H4 (cell line): ENCODE measurements at regions not wholly inside any gene's neighbourhood (a gene's known extent, or its start where the extent isn't known, plus 50 kb on each side); places are given as distances from the start of the nearest gene placed in this dataset.

Experiments used
- DNase-seq: peaks from one replicate; pipeline ENCODE4 v3.0.0-alpha.2; 2015; ENCODE audit warnings: low spot score

DNA sequence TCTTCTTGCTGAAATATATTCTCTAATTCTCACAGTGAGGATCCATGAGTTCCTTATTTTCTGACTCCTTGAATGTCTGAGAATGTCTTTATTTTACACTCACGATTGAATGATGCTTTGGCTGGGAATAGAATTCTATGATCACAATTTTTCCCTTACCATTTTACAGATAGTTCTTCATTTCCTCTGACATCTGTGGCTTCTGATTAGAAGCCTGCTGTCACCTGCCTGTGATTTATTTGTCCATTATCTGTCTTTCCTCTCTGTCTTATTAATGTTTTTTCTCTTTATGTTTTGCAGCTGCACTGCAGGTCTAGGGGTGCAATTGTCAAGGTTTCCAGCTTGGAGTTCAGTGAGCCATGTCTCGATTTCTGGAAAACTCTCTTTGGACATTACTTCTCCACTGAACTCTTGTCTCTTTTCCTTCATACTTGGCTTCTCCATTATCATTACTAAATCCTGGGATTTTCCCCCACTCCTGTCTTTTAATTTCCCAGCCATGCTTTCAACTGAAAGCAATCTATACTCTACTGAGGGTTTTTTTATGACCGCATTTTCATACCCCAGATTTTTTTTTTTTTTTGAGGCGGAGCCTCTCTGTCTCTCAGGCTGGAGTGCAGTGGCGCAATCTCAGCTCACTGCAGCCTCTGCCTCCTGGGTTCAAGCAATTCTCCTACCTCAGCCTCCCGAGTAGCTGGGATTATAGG is 85.8 kb upstream of the PRNP start:
- DNase-seq: no peak

- DNase-seq: no peak
These were observed 89.0 kb upstream of the PRNP start for GRCh38 chr20:4597215-4597614.

DNA sequence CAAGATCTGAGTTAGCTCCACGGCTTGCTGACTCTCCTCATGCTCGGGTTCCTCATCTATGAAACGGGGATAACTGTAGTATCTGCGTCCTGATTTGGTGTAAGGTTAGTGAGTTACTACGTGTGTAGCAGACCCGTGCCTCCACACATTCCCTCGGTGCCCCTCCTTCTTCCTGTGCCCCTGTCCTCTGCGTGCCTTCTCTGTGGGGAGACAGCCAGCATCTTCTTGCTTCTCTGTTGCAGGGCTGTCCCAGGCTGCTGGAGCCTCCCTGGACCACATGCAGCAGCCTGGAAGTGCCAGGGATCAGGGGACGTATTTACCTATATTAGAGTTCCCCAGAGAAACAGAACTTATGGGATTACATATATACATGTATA is 93.1 kb upstream of the PRNP start:
- no peak for DNase-seq

DNA sequence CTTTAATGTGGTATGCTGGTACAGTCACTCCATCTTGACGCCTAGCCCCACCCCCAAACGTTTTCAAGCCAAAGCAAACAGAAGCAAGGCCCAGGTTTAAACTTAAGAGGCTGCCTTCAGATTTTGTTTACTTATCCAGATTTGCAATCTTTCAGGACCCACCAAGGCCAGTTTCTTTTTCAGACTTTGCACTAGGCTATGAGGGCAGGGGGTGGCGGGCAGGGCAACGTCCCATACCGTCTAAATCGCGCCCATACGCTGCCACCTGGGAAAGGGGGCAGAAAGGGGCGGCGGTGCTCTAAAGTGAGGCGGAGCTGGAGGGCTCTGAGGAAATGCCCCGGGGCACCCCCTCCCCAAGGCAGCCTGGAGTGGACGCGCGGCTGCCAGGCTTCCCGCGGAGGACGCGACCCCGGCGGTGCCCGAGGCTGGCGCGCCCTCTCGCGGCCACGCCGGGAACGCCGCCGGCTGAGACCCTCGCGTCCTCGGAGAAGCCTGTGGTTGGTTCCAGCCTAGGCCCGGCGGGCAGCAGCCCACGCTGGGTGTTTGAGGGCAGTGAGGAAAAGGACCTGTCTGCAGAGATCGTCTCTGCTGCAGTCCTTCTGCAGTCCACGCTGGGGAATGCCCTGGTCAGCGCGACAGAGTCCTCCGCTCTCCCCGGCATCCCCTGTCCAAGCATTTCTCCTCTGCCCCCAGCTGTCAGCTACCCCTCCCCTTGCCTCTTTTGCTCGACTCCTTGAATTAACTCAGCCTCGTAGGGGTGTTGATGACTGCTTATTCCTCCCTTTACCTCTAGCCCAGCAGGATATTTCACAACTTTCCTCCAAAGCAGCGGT is 93.7 kb upstream of the PRNP start:
- peak; percentile 27 for DNase-seq

DNA sequence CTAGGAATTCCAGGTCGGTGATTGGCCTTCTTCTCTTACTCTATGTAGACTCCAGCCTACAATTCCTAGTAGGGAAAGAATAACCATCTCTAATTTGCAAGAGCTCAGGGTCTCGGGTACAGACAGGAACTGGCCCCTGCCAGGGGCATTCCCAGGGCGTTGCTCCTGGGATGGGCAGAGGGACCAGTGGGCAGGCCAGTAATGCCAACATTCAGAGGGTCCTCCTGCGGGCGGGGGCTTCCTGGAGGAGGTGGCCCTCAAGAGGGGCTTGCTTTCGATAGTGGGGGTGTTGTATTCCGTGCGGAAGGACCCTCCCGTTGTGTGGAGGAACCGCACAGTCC is 94.3 kb upstream of the PRNP start:
- no peak for DNase-seq

- no peak for DNase-seq
These were observed 100.5 kb upstream of the PRNP start for GRCh38 chr20:4585758-4586157.

DNA sequence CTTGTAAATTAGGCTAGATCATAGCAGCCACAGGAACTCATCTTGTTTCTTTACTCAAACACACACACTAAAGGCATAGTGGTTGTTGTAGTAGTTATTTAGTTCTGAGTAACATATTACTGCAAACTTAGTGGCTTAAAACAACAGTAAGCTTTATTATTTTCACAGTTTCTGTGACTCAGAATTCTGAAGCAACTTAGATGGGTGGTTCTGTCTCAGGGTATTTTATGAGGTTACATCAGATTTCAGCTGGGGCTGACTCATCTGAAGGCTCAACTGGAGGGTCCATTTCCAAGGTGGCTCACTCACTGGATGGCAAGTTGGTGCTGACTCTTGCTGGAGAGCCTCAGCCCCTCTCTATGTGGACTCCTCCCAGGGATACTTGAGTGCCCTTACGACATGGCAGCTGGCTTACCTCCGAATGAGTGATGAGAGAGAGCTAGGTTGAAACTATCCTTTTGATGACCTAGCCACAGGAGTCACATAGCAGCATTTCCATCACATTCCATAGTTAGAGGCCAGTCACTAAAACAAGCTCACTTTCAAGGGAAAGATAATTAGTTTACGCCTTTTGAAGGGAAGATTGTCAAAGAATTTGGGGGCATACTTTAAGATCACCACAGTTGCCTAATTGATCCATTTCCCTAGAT is 101.0 kb upstream of the PRNP start:
- no peak for DNase-seq

DNA sequence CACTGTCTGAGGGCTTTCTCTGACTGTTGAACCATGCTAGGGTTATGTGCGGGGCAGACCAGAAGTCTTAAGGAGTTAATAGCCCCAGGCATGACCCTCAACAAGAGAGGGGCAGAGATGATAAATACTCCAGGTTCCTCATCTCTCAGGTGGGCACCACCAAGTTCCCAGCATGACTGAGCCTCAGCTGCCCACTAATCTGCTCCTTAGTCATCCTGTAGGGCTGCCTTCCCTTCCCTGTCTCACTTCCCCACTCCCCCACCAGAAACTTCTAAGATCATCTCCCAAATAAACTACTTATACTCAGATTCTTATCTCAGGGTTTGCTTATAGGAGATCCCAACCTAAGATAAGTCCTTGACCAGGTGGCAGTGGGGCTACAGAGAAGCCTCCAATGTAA is 101.7 kb upstream of the PRNP start:
- no peak for DNase-seq

- DNase-seq: no peak
These were observed 104.4 kb upstream of the PRNP start for GRCh38 chr20:4581838-4582237.

GRCh38 chr20:4578375-4578774 is 107.9 kb upstream of the PRNP start:
- DNase-seq: no peak

GRCh38 chr20:4574356-4574690 is 111.9 kb upstream of the PRNP start:
- no peak for DNase-seq

DNA sequence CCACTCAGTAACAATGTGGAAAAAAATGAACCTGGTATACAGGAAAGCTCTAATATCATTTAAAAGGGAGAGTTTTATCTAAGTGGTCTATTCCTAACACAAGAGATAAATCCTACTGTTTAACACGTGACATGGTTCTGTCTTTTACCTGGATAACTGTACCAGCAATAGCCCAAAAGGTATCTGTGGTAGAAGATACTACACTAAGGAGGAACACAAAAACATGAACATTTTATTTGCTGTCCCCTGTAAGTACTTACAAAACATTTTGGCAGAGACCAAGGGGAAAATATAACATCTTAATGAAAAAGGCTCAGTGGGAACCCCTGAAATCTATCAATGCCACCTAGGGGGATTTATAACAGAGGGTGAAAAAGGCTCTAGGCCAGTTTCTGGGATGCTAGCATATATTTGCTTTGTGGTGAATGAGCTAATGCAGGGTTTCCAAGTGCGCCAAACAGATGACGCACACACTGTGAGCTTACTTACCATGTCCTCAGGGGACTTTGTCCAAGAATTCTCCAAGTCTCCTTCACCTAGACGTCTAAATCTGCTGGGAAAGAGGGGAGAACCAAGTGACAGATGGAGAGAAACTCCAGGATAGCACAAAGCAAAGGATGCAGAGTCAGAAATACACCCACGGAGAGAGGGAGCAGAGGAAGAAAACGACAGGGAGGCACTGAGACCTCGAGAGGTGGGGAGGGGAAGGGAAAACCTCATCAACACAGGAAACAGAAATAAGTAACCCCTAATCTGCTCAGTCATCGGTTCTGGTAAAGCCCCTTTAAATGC is 112.5 kb upstream of the PRNP start:
- peak; percentile 97 for DNase-seq

- DNase-seq: no peak
These were observed 114.3 kb upstream of the PRNP start for GRCh38 chr20:4571759-4572531.

DNA sequence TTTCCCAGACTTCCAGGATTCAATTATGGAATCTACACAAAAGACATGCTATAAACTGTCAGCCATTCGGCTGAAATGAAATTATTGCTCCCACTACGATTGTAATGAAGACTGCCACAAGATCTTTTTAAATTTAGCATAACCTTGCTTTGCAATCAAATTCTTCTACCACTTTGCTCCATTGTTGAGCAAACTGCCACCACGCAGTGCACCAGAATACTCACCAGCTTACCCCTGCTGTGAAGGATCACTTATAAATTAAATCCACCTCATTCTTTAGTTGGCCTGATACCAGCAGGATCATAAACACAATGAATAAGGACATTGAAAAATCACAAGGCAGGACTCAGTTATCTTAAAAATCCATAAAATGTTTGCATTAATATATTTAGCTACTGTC is 116.4 kb upstream of the PRNP start:
- DNase-seq: no peak

DNA sequence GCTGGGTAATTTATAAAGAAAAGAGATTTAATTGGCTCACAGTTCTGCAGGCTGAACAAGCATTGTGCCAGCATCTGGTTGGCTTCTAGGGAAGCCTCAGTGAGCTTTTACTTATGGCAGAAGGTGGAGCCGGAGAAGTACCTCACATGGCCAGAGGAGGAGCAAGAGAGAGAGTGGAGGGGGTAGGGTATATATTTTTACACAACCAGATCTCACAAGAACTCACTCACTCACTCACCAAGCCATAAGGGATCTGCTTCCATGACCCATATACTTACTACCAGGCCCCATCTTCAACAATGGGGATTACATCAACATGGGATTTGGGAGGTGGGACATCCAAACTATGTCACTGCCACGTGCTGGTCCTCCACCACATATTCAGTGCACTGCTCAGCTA is 117.2 kb upstream of the PRNP start:
- DNase-seq: no peak

DNA sequence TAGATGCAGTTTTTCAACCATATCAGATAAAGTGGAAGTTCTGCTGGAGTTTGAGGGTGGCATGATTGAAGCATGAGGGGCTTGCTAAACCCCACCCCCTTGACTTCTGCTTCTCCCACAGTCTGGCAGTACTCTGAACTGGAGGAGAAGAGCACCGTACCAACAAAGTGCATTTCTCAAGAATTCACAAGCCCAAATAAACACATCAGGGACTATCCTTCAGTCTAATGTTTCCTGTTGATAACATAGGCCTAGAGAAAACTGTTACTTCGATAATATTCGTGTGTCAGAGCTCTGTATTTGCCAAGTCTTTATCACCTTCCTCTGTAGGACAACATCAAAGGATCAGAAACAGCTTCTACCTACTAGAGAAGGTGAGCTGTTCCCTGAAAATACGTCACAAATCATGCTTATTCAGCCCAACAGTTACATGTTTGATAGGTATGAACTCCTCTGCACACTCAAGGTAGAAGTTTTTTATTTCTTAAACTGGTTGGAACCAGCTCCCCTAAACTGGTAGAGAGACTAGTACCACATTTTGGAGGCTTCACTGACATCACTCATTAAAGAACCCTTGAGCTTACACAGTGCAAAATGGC is 117.8 kb upstream of the PRNP start:
- DNase-seq: no peak

DNA sequence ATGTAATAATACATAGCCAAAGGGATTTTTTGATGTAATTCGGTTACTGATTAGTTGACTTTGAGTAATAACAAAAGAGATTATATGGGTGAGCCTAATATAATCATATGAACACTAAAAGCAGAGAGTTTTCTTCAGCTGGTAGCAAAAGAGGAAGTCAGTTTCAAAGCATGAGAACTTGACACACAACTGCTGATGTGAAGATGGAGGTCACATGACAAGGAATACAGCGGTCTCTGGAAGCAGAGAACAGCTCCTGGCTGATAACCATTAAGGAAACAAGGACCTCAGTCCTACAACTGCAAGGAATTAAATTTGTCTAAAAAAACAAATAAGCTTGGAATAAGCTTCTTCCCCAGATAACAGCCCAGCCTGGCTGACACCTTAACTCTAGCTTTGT is 119.1 kb upstream of the PRNP start:
- DNase-seq: no peak

DNA sequence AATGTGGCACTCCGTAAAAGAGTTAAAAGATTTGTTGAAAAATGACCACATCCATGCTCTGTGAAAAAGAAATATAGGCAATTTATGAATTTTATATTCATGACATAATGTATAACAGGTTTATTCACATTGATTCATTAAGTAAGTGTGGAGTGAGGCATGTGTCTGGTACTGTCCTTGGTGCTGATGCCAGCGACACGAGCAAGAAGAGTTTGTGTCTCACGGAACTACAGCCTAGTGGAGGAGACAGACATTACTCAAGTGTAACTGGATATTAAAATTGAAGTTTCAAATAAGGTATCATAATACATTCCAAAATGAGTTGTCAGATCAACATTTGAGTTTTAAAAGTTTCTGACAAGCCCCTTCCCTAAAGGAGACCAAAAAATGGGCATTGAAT is 122.7 kb upstream of the PRNP start:
- DNase-seq: peak; percentile 47

- DNase-seq: no peak
These were observed 123.2 kb upstream of the PRNP start for GRCh38 chr20:4563031-4563430.

DNA sequence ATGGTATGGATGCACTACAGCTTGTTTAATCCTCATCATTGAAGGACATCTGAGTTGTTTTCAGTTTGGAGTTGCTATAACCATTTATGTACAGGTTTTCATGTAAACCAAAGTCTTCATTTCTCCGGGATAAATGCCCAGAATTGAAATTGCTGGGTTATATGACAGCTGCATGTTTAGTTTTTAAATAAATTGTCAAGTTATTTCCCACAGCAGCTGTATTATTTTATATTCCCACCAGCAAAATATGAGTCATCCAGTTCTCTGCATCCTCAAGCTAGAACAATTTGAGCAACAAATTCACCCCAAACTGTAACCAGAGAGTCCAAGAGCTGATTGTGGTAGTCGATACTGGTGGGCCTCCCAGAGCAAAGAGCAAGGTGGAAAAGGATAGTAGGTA is 125.6 kb upstream of the PRNP start:
- no peak for DNase-seq

DNA sequence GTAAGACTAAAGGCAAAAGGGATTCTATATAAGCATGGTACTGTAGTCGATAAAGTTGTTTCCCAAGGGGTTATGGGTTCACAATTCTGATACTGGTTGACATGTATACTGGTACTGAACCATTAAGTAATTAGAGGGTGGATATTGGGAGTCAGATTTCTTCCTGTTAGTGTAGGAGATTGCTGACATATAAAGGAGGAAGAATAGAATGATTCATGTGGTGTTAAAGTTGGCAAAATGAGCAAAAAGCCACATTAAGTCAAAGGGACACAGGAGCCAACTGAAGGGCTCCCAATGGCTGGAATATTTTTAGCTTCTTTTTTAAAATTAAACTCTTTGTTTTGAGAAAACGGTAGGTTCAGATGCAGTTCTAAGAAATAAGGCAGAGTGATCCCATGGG is 126.3 kb upstream of the PRNP start:
- DNase-seq: no peak
